H1 (cell line): ENCODE measurements at regions not wholly inside any gene's neighbourhood (a gene's known extent, or its start where the extent isn't known, plus 50 kb on each side); places are given as distances from the start of the nearest gene placed in this dataset.

Experiments
- CTCF ChIA-PET: fragments of 300-600 bp; sonication (Branson Sonifier 250); formaldehyde crosslinking; loops from one replicate; lab custom pipeline; 2021; ENCODE audit not compliant: partially characterized antibody; lab: Charles Lee
- POLR2A ChIA-PET: fragments of 300-600 bp; sonication (Branson Sonifier 250); formaldehyde crosslinking; loops from one replicate; lab custom pipeline; 2021; ENCODE audit warnings: inconsistent platforms; ENCODE audit not compliant: partially characterized antibody; lab: Charles Lee
- DNase-seq, 2 experiments: peaks; one replicate each; pipeline versions ENCODE4 v3.0.0 to v3.0.0-alpha.2; 2010 to 2022; ENCODE audit warnings: low spot score in 2 of 2, low read depth in 1 of 2, mixed read lengths in 1 of 2
- FAIRE-seq: peaks from 2 replicates; lab custom pipeline; 2011; peaks lifted over from hg19 to GRCh38; lab: Jason Lieb, UNC
- H2AFZ ChIP-seq: 2 replicates; pipeline ENCODE4 v1.8.1; 2012; ENCODE audit warnings: low read length, inconsistent platforms
- H2AK5ac ChIP-seq: 2 replicates; pipeline ENCODE4 v1.6.1; 2013; ENCODE audit warnings: low read depth, low read length
- H2BK120ac ChIP-seq: replicated peaks from 2 replicates; pipeline ENCODE3; 2013; ENCODE audit warnings: low read depth, low read length, inconsistent platforms
- H2BK12ac ChIP-seq: 2 replicates; pipeline ENCODE4 v1.6.1; 2013; ENCODE audit warnings: low read depth, low read length
- H2BK15ac ChIP-seq: 2 replicates; pipeline ENCODE4 v1.6.1; 2013; ENCODE audit warnings: low read length
- H2BK20ac ChIP-seq: 2 replicates; pipeline ENCODE4 v1.6.1; 2013; ENCODE audit warnings: low read length
- H2BK5ac ChIP-seq: 2 replicates; pipeline ENCODE4 v1.6.1; 2013; ENCODE audit warnings: low read depth, low read length
- H3K14ac ChIP-seq: 2 replicates; pipeline ENCODE4 v1.6.1; 2013; ENCODE audit warnings: inconsistent platforms; ENCODE audit not compliant: insufficient read length
- H3K18ac ChIP-seq: 2 replicates; pipeline ENCODE4 v1.6.1; 2013; ENCODE audit warnings: low read length; ENCODE audit errors: extremely low read depth
- H3K23ac ChIP-seq: 2 replicates; pipeline ENCODE4 v1.6.1; 2013; ENCODE audit warnings: inconsistent platforms; ENCODE audit not compliant: insufficient read length
- H3K23me2 ChIP-seq: 2 replicates; pipeline ENCODE4 v1.6.1; 2013; ENCODE audit warnings: low read depth, low read length
- H3K27ac ChIP-seq: 2 replicates; pipeline ENCODE4 v1.6.1; 2011; ENCODE audit warnings: low read depth, low read length, inconsistent platforms
- H3K27me3 ChIP-seq, 4 experiments: replicated peaks in 1 of 4; 1 replicate in 1 of 4; 2 replicates in 3 of 4; pipeline versions ENCODE4 v1.6.1 to v1.8.1; 2011 to 2013; ENCODE audit warnings: low read length in 3 of 4, mild to moderate bottlenecking in 3 of 4, inconsistent platforms in 2 of 4, mixed read lengths in 2 of 4, moderate library complexity in 1 of 4; ENCODE audit not compliant: control insufficient read depth in 3 of 4, insufficient read depth in 3 of 4; ENCODE audit errors: extremely low read depth in 1 of 4
- H3K36me3 ChIP-seq, 4 experiments: 2 replicates each; pipeline versions ENCODE4 v1.6.1 to v1.8.1; 2011 to 2013; ENCODE audit warnings: mild to moderate bottlenecking in 4 of 4, low read length in 3 of 4, moderate library complexity in 2 of 4, control low read depth in 1 of 4, inconsistent platforms in 1 of 4; ENCODE audit not compliant: insufficient read depth in 4 of 4, control insufficient read depth in 2 of 4
- H3K4ac ChIP-seq: replicated peaks from 2 replicates; pipeline ENCODE3; 2013; ENCODE audit warnings: low read length, low read depth, mixed read lengths, inconsistent platforms; ENCODE audit not compliant: insufficient read length
- H3K4me1 ChIP-seq, 4 experiments: replicated peaks in 1 of 4; 1 replicate in 1 of 4; 2 replicates in 3 of 4; pipeline versions ENCODE4 v1.6.1 to v1.8.1; 2011 to 2013; ENCODE audit warnings: low read length in 3 of 4, inconsistent platforms in 2 of 4, mixed read lengths in 1 of 4; ENCODE audit not compliant: insufficient read depth in 4 of 4, control insufficient read depth in 3 of 4
- H3K4me2 ChIP-seq, 2 experiments: 2 replicates each; pipeline versions ENCODE4 v1.6.1 to v1.8.1; 2011 to 2013; ENCODE audit warnings: low read depth in 2 of 2, low read length in 2 of 2, control low read depth in 1 of 2, inconsistent platforms in 1 of 2, mild to moderate bottlenecking in 1 of 2; ENCODE audit not compliant: insufficient read depth in 1 of 2
- H3K4me3 ChIP-seq, 4 experiments: fragments of 200-600, 300-600 bp in 1 of 4; sonication (generic), shearing (Covaris generic), sonication (Bioruptor Twin) in 1 of 4; 2 replicates each; pipeline versions ENCODE4 v1.5.1 to v1.8.1; 2011 to 2016; ENCODE audit warnings: low read length in 4 of 4, low read depth in 3 of 4, control low read depth in 2 of 4, inconsistent platforms in 2 of 4, mild to moderate bottlenecking in 2 of 4, mixed read lengths in 1 of 4, moderate library complexity in 1 of 4; ENCODE audit not compliant: insufficient read depth in 2 of 4; ENCODE audit errors: extremely low read depth in 1 of 4
- H3K56ac ChIP-seq: replicated peaks from 2 replicates; pipeline ENCODE3; 2013; ENCODE audit warnings: low read depth, mild to moderate bottlenecking, mixed read lengths, low read length, inconsistent platforms; ENCODE audit not compliant: insufficient read length
- H3K79me1 ChIP-seq: 2 replicates; pipeline ENCODE4 v1.6.1; 2013; ENCODE audit warnings: low read depth, low read length, control low read depth
- H3K79me2 ChIP-seq, 2 experiments: 2 replicates each; pipeline versions ENCODE4 v1.6.1 to v1.8.1; 2012 to 2013; ENCODE audit warnings: low read length in 2 of 2, mild to moderate bottlenecking in 2 of 2, inconsistent platforms in 1 of 2; ENCODE audit not compliant: insufficient read depth in 2 of 2, control insufficient read depth in 1 of 2
- H3K9ac ChIP-seq, 4 experiments: replicated peaks in 1 of 4; 1 replicate in 1 of 4; 2 replicates in 3 of 4; pipeline versions ENCODE4 v1.6.1 to v1.8.1; 2011 to 2013; ENCODE audit warnings: low read depth in 3 of 4, low read length in 3 of 4, control low read depth in 2 of 4, mild to moderate bottlenecking in 2 of 4, moderate library complexity in 2 of 4, inconsistent platforms in 1 of 4; ENCODE audit errors: extremely low read depth in 1 of 4
- H3K9me3 ChIP-seq, 2 experiments: 2 replicates each; pipeline versions ENCODE4 v1.6.1 to v1.8.1; 2012 to 2013; ENCODE audit warnings: mild to moderate bottlenecking in 2 of 2, moderate library complexity in 2 of 2, control low read depth in 1 of 2, inconsistent platforms in 1 of 2, low read depth in 1 of 2, low read length in 1 of 2, mixed read lengths in 1 of 2; ENCODE audit not compliant: insufficient read depth in 2 of 2
- H4K20me1 ChIP-seq, 2 experiments: replicated peaks in 1 of 2; 2 replicates each; pipeline versions ENCODE3 to v1.8.1; 2011 to 2013; ENCODE audit warnings: inconsistent platforms in 2 of 2, low read length in 2 of 2, mild to moderate bottlenecking in 1 of 2; ENCODE audit not compliant: insufficient read depth in 2 of 2, control insufficient read depth in 1 of 2
- H4K5ac ChIP-seq: 2 replicates; pipeline ENCODE4 v1.6.1; 2013; ENCODE audit warnings: low read length, low read depth, mixed read lengths, inconsistent platforms; ENCODE audit not compliant: insufficient read length
- H4K8ac ChIP-seq: 2 replicates; pipeline ENCODE4 v1.8.0; 2013; ENCODE audit warnings: mild to moderate bottlenecking, moderate library complexity, low read length, inconsistent platforms; ENCODE audit not compliant: insufficient read depth; ENCODE audit errors: extremely low read depth
- H4K91ac ChIP-seq: replicated peaks from 2 replicates; pipeline ENCODE3; 2013; ENCODE audit warnings: low read length, mixed read lengths, inconsistent platforms; ENCODE audit not compliant: insufficient read length
- RFX5 ChIP-seq: IDR thresholded peaks from 2 replicates; pipeline ENCODE4 v1.6.1; 2011; ENCODE audit warnings: low read depth, low read length, improper control_type of control experiment, borderline replicate concordance
- WGBS, 2 experiments: shearing (Covaris generic) in 1 of 2; methylation state at CpG; one replicate each; pipeline versions ENCODE4 v1.1.6 to v1.1.7; 2013 to 2015; ENCODE audit warnings: low lambda C conversion rate in 2 of 2, mixed read lengths in 2 of 2, inconsistent platforms in 1 of 2, low coverage in 1 of 2, missing lambda C conversion rate in 1 of 2; ENCODE audit not compliant: insufficient replicate concordance in 2 of 2, insufficient coverage in 1 of 2, insufficient read length in 1 of 2; ENCODE audit errors: extremely low coverage in 1 of 2, missing lambda C conversion rate in 1 of 2; 5-methylcytosine and 5-hydroxymethylcytosine counted together

GRCh38 chr18:53943326-53943860 lies 281.1 kb downstream of the MBD2 start:
- Histone ChIP-seq H3K79me2 (no peaks in the 10 kb centered on the region), H3K27ac (no peak overlapping the region), H4K91ac (no peak overlapping the region), H3K18ac (no peak overlapping the region), H4K5ac (no peak overlapping the region), H2AFZ (no peak overlapping the region), H2BK5ac (no peak overlapping the region), H3K79me1 (no peaks in the 10 kb centered on the region), H3K23me2 (no peaks in the 10 kb centered on the region), H3K36me3 (peaks cover 0 to 4% (median 0%) of the 10 kb centered on the region in 4 experiments; a peak in 1 of 8 replicates), H3K4me2 (no peak overlapping the region), H4K20me1 (no peaks in the 10 kb centered on the region), H2BK15ac (no peak overlapping the region), H3K23ac (no peak overlapping the region), H2BK20ac (no peak overlapping the region), H3K9ac (no peak overlapping the region), H2BK12ac (no peak overlapping the region), H3K14ac (no peak overlapping the region), H4K8ac (no peak overlapping the region), H3K9me3 (peaks cover 20 to 37% of the 10 kb centered on the region in 2 experiments), H2BK120ac (no peak overlapping the region), H3K4me3 (no peak overlapping the region), H3K4ac (no peak overlapping the region), H3K56ac (no peak overlapping the region), H3K4me1 (peaks cover 0 to 2% (median 0%) of the 10 kb centered on the region in 4 experiments; a peak in 1 of 7 replicates), H2AK5ac (no peak overlapping the region), H3K27me3 (no peaks in the 10 kb centered on the region)
- no peak for TF ChIP-seq RFX5
- FAIRE-seq (no peak), DNase-seq (no peak)
- CTCF ChIA-PET = no interaction called here
- POLR2A ChIA-PET = no interaction called here
- 73% methylated on average over 1 of the region's 1 CpG; no CpG with 5 or more reads in 1 of the 2 experiments for WGBS, 2 experiments
